Activated naive CD8-positive, alpha-beta T cell treated with anti-CD3 and anti-CD28 coated beads, Interleukin-2, amount 10 ng/mL, durations not matched to agents 7 days and 5 days (primary cell): ENCODE measurements at regions not wholly inside any gene's neighbourhood (a gene's known extent, or its start where the extent isn't known, plus 50 kb on each side); places are given as distances from the start of the nearest gene placed in this dataset.
"Not testable (repeated sequence)": the region's sequence is repeated elsewhere in the genome, so short reads cannot be mapped to it uniquely, and the experiment has no call there.

Experiments used
- ATAC-seq: fragments of 150-1000 bp; cut with Tn5 transposase; one replicate; pipeline ENCODE4 v1.10.0; 2021; ENCODE audit warnings: low read depth, moderate library complexity
- POLR2A ChIA-PET: fragments of 350-600 bp; sonication (Branson Sonifier 250); formaldehyde crosslinking; loops from one replicate; lab custom pipeline; 2021; ENCODE audit warnings: antibody characterized with exemption; lab: Charles Lee
- DNase-seq: peaks from one replicate; pipeline ENCODE4 v3.0.0; 2021
- H3K27ac Mint-ChIP-seq: one replicate; pipeline ENCODE4 v1.8.0; 2022; ENCODE audit warnings: mild to moderate bottlenecking, mixed read lengths
- H3K27me3 Mint-ChIP-seq: one replicate; pipeline ENCODE4 v1.8.0; 2022; ENCODE audit warnings: mild to moderate bottlenecking, moderate library complexity, mixed read lengths
- H3K36me3 Mint-ChIP-seq: one replicate; pipeline ENCODE4 v1.8.0; 2021; ENCODE audit warnings: mild to moderate bottlenecking, mixed read lengths
- H3K4me1 Mint-ChIP-seq: one replicate; pipeline ENCODE4 v1.8.0; 2021; ENCODE audit warnings: mixed read lengths
- H3K4me3 Mint-ChIP-seq: one replicate; pipeline ENCODE4 v1.8.0; 2022; ENCODE audit warnings: mild to moderate bottlenecking, moderate library complexity, mixed read lengths
- H3K9me3 Mint-ChIP-seq: one replicate; pipeline ENCODE4 v1.8.0; 2021; ENCODE audit warnings: mixed read lengths

GRCh38 chr21:31520561-31521098 lies 138.9 kb upstream of the SOD1 start:
- POLR2A ChIA-PET: no interaction called here
- H3K4me1 Mint-ChIP-seq: peaks cover 5% of the 10 kb centered on the region
- H3K27ac Mint-ChIP-seq: no peak overlapping the region
- DNase-seq (no peak), ATAC-seq (no peak)
- H3K36me3 Mint-ChIP-seq: peaks cover 5% of the 10 kb centered on the region
- no peak overlapping the region for H3K4me3 Mint-ChIP-seq
- H3K27me3 Mint-ChIP-seq: peaks cover 1% of the 10 kb centered on the region
- H3K9me3 Mint-ChIP-seq: no peaks in the 10 kb centered on the region

- DNase-seq: no peak
- Mint-ChIP-seq H3K4me3 (no peak overlapping the region), H3K9me3 (no peaks in the 10 kb centered on the region), H3K27ac (no peak overlapping the region), H3K36me3 (peaks cover 3% of the 10 kb centered on the region), H3K27me3 (peaks cover 6% of the 10 kb centered on the region), H3K4me1 (peaks cover 5% of the 10 kb centered on the region)
- POLR2A ChIA-PET: no interaction called here
- ATAC-seq: no peak
Observed at GRCh38 chr21:31518580-31518979, 140.9 kb upstream of the SOD1 start.

DNA sequence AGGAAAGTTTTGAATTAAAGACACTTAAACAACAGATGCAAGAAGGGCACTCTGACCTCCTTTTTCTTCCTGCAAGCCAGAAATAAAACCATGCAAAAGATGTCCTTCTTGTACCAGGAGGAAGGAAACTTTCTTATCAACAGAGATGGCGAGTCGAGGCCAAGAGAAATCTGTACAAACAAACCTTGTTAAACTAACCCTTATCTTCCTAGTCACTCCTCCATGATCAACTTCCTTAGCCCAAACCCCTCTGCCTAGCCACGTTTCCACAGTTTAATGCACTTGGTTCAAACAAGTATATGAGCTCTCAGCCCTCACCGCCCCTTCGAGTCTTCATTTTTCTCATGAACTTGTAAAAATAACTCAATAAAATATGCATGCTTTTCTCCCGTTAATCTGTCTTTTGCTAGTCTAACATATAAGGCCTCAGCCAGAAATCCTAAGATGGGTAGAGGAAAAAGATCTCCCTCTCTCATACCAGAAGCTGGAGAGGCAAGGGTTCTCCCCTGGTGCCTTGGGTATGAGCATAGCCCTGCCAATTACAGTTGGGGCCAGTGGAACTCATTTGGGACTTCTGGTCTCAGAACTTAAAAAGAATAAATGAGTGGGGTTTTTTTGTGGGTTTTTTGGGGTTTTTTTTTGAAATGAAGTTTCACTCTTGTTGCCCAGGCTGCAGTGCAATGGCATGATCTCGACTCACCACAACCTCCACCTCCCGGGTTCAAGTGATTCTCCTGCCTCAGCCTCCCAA lies 141.7 kb upstream of the SOD1 start:
- no peak overlapping the region for H3K4me3 Mint-ChIP-seq
- H3K27me3 Mint-ChIP-seq: peaks cover 9% of the 10 kb centered on the region
- DNase-seq: no peak
- POLR2A ChIA-PET: no interaction called here
- H3K4me1 Mint-ChIP-seq: peaks cover 5% of the 10 kb centered on the region
- H3K36me3 Mint-ChIP-seq: peaks cover 3% of the 10 kb centered on the region
- H3K9me3 Mint-ChIP-seq: no peaks in the 10 kb centered on the region
- no peak overlapping the region for H3K27ac Mint-ChIP-seq
- ATAC-seq: no peak

DNA sequence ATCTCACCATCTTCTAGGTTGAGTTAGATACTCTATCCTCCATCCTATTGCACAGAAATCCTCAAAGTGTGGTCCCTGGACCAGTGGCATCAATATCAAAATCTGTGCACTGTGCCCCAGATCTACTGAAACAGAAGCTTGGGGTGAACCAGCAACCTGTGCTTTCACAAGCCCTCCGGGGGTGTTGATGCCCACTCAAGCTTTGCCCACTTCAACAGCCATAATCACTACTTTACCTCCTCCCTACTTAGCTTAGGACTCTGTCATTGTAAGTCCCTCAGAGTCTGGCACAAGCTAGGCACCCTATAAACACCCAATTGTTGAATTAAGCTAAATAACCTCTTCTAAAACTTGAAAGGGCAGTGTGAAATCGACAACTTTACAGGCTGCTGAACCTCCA lies 144.2 kb upstream of the SOD1 start:
- ATAC-seq (no peak), DNase-seq (no peak)
- H3K9me3 Mint-ChIP-seq: no peaks in the 10 kb centered on the region
- H3K36me3 Mint-ChIP-seq: peaks cover 3% of the 10 kb centered on the region
- POLR2A ChIA-PET: no interaction called here
- peaks cover 9% of the 10 kb centered on the region for H3K4me1 Mint-ChIP-seq
- peaks cover 18% of the 10 kb centered on the region for H3K27me3 Mint-ChIP-seq
- no peak overlapping the region for H3K4me3 Mint-ChIP-seq
- no peak overlapping the region for H3K27ac Mint-ChIP-seq

GRCh38 chr21:31514598-31514997 lies 144.9 kb upstream of the SOD1 start:
- H3K4me1 Mint-ChIP-seq: peaks cover 15% of the 10 kb centered on the region
- POLR2A ChIA-PET: no interaction called here
- H3K27ac Mint-ChIP-seq: no peak overlapping the region
- H3K4me3 Mint-ChIP-seq: no peak overlapping the region
- peaks cover 18% of the 10 kb centered on the region for H3K27me3 Mint-ChIP-seq
- DNase-seq (no peak), ATAC-seq (no peak)
- H3K9me3 Mint-ChIP-seq: no peaks in the 10 kb centered on the region
- peaks cover 3% of the 10 kb centered on the region for H3K36me3 Mint-ChIP-seq

DNA sequence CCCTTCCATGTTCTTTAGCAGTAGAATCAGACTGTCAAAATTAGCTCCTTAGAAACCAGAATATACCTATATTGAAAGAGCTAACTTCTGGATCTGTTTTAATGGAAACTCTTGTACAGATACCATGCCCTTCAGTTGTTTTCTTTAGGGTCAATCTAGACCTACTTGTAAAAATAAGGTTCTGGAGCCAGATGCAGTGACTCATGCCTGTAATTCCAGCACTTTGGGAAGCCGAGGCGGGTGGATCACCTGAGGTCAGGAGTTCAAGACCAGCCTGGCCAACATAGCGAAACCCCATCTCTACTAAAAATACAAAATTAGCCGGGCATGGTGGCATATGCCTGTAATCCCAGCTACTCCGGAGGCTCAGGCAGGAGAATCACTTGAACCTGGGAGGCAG lies 146.0 kb upstream of the SOD1 start:
- DNase-seq, H3K27ac Mint-ChIP-seq, ATAC-seq, POLR2A ChIA-PET, H3K4me3 Mint-ChIP-seq, H3K9me3 Mint-ChIP-seq, H3K36me3 Mint-ChIP-seq: not testable (repeated sequence)
- Mint-ChIP-seq H3K27me3 (peaks cover 20% of the 10 kb centered on the region), H3K4me1 (peaks cover 21% of the 10 kb centered on the region)

GRCh38 chr21:31511999-31512398 lies 147.5 kb upstream of the SOD1 start:
- POLR2A ChIA-PET: interaction anchor here (0.6 kb wide), 1 partner anchor 1711 kb away, joined by 3 read pairs; no protein-coding TSS in a partner anchor
- not testable (repeated sequence) for H3K36me3 Mint-ChIP-seq

DNA sequence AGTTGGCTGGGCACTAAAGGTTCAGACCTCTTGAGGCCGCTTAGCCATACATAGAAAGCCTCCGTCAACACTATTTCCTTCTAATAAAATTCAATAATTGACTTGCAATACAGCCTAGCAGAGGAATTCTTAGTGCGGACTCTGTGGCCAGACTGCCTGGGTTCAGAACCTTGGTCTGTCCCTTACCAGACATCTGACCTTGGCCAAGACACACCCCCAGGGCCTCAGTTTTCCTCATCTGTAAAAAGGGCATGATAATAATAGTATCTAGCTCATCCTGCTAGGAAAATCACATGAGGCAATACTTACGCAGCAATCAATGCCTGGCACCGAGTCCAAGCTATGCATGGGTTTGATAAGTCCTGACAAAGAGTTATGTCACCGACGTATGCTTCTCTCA lies 148.2 kb upstream of the SOD1 start:
- no peak for ATAC-seq
- H3K36me3 Mint-ChIP-seq: no peaks in the 10 kb centered on the region
- H3K4me1 Mint-ChIP-seq: peaks cover 21% of the 10 kb centered on the region
- peaks cover 20% of the 10 kb centered on the region for H3K27me3 Mint-ChIP-seq
- DNase-seq: no peak
- no peak overlapping the region for H3K27ac Mint-ChIP-seq
- H3K9me3 Mint-ChIP-seq: no peaks in the 10 kb centered on the region
- no peak overlapping the region for H3K4me3 Mint-ChIP-seq
- POLR2A ChIA-PET: no interaction called here

More at GRCh38 chr21:31511999-31512398, 147.5 kb upstream of the SOD1 start:
- not testable (repeated sequence) for H3K27ac Mint-ChIP-seq, ATAC-seq, H3K9me3 Mint-ChIP-seq, H3K4me3 Mint-ChIP-seq, DNase-seq
- Mint-ChIP-seq H3K27me3 (peaks cover 20% of the 10 kb centered on the region), H3K4me1 (peaks cover 19% of the 10 kb centered on the region)

- H3K27ac Mint-ChIP-seq: peak overlapping the region; percentile 83
- peaks cover 20% of the 10 kb centered on the region for H3K27me3 Mint-ChIP-seq
- POLR2A ChIA-PET: no interaction called here
- DNase-seq (peak; percentile 74), ATAC-seq (peak; percentile 80)
- H3K36me3 Mint-ChIP-seq: peaks cover 4% of the 10 kb centered on the region
- no peaks in the 10 kb centered on the region for H3K9me3 Mint-ChIP-seq
- H3K4me3 Mint-ChIP-seq: peak overlapping the region; percentile 57
- peaks cover 29% of the 10 kb centered on the region for H3K4me1 Mint-ChIP-seq
Observed at GRCh38 chr21:31509194-31510017, 150.1 kb upstream of the SOD1 start.

- POLR2A ChIA-PET: interaction anchor here (1.7 kb wide), 1 partner anchor 53 kb away, joined by 5 read pairs; no protein-coding TSS in a partner anchor
- Mint-ChIP-seq H3K27ac (peak overlapping the region; percentile 36), H3K4me1 (peaks cover 31% of the 10 kb centered on the region), H3K27me3 (peaks cover 11% of the 10 kb centered on the region), H3K4me3 (no peak overlapping the region), H3K36me3 (peaks cover 4% of the 10 kb centered on the region), H3K9me3 (no peaks in the 10 kb centered on the region)
- ATAC-seq (peak; percentile 51), DNase-seq (no peak)
Observed at GRCh38 chr21:31505975-31506374, 153.5 kb upstream of the SOD1 start.

DNA sequence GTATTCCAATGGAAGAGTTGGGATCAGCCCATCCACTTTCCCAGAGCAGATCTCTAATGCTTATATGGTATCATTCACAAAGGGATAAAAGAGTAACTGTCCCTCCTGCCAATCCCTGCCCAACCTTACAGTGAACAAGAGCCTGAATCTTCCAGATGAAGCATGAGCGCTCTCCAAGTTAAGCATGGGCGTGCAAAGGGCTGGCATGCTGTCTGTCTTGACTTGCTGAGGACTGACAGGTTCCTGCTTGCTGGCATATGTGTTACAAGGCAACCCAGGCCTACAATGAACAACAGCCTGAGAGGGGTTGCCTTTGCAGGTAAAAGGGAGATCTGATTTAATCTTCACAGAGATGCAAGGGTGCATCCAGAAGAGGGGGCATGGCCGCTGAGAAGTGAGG lies 155.6 kb upstream of the SOD1 start:
- H3K36me3 Mint-ChIP-seq: peaks cover 4% of the 10 kb centered on the region
- ATAC-seq (no peak), DNase-seq (no peak)
- no peak overlapping the region for H3K4me3 Mint-ChIP-seq
- POLR2A ChIA-PET: no interaction called here
- H3K27me3 Mint-ChIP-seq: peaks cover 4% of the 10 kb centered on the region
- H3K4me1 Mint-ChIP-seq: peaks cover 15% of the 10 kb centered on the region
- no peak overlapping the region for H3K27ac Mint-ChIP-seq
- H3K9me3 Mint-ChIP-seq: no peaks in the 10 kb centered on the region

GRCh38 chr21:31503467-31503866 lies 156.0 kb upstream of the SOD1 start:
- Mint-ChIP-seq H3K9me3 (no peaks in the 10 kb centered on the region), H3K27ac (no peak overlapping the region), H3K36me3 (peaks cover 4% of the 10 kb centered on the region), H3K27me3 (peaks cover 3% of the 10 kb centered on the region), H3K4me1 (peaks cover 15% of the 10 kb centered on the region), H3K4me3 (no peak overlapping the region)
- no peak for ATAC-seq
- POLR2A ChIA-PET: no interaction called here
- no peak for DNase-seq

DNA sequence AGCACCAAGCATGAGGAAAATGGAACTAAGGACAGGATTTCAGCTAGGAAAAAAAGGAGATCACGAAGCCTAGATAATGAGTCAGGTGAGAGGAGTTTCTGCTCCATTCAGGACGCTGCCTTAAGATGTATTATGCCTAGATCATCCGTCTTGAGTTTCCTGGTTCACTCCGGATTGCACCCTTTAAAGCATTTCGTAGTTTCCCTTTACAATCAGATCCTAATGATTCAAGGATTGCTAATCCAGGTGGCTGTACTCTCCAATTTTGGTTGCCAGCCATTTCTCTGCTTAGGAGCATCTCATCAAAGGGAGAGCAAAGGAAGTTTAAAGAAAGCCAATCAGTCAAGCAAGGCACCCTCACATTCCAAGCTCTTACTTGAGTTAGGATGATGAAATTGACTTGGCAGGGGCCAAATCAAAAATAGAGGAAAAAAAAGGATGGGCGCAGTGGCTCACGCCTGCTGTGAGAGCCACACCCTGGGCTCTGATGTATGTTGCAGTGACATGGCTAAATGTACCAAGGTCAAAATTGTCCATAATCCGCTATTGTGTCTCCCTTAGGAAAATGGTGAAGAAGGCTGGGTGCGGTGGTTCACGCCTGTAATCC lies 156.9 kb upstream of the SOD1 start:
- peaks cover 4% of the 10 kb centered on the region for H3K36me3 Mint-ChIP-seq

More for the DNA sequence above, 156.9 kb upstream of the SOD1 start:
- Mint-ChIP-seq H3K27ac (no peak overlapping the region), H3K9me3 (no peaks in the 10 kb centered on the region), H3K4me1 (peaks cover 14% of the 10 kb centered on the region), H3K4me3 (no peak overlapping the region), H3K27me3 (peaks cover 3% of the 10 kb centered on the region)
- DNase-seq: no peak
- POLR2A ChIA-PET: no interaction called here
- no peak for ATAC-seq
